GM12892 (cell line): ENCODE measurements at regions not wholly inside any gene's neighbourhood (a gene's known extent, or its start where the extent isn't known, plus 50 kb on each side); places are given as distances from the start of the nearest gene placed in this dataset.

ENCODE experiments used
- POLR2A ChIP-seq: IDR thresholded peaks from 2 replicates; pipeline ENCODE4 v1.6.1; 2011; ENCODE audit warnings: low read depth, low read length, control low read depth
- POLR2AphosphoS5 ChIP-seq: IDR thresholded peaks from 2 replicates; pipeline ENCODE4 v1.6.1; 2011; ENCODE audit warnings: low read depth, low read length, control low read depth
- TAF1 ChIP-seq: IDR thresholded peaks from 2 replicates; pipeline ENCODE4 v1.6.1; 2011; ENCODE audit warnings: low read depth, mild to moderate bottlenecking, control low read depth, low read length, borderline replicate concordance

DNA sequence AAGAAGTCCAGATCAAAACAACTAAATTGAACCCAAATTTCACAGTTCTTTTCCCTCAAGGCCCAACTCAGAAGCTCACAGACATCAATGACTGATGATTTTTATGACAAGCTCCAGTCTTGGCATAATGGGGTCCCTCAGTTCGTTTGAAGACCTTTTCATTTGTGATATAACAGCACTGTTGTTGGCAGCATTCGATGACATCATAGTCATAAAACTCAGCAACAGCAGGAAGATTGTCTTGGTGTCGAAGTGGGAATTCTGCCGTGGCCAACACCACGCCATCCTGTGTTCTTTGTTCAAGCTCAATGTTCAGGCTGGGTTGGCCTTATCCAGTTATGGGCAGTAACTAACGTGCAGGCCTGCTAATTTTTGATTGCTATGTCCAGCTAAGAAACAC is 261.7 kb downstream of the C7orf25 start:
- no peak for TF ChIP-seq POLR2AphosphoS5
- no peak for TF ChIP-seq POLR2A
- no peak for TF ChIP-seq TAF1
